ENCODE measurements at regions not wholly inside any gene's neighbourhood (a gene's known extent, or its start where the extent isn't known, plus 50 kb on each side); places are given as distances from the start of the nearest gene placed in this dataset.

- TF ChIP-seq CTCF (conservative IDR thresholded peaks at IDR 0.05; ENCODE audit: low read length) (no peak), EZH2phosphoT487 (IDR thresholded peaks at IDR 0.05; ENCODE audit: borderline replicate concordance, low read depth, low read length) (no peak)
Measured at GRCh38 chr5:163890261-163890660, 384.8 kb downstream of the MAT2B start.
